Astrocyte (in vitro differentiated cells and primary cell): ENCODE measurements at regions not wholly inside any gene's neighbourhood (a gene's known extent, or its start where the extent isn't known, plus 50 kb on each side); places are given as distances from the start of the nearest gene placed in this dataset.
"Not testable (repeated sequence)": the region's sequence is repeated elsewhere in the genome, so short reads cannot be mapped to it uniquely, and the experiment has no call there.

Experiments
- DNase-seq: peaks from one replicate; pipeline ENCODE4 v3.0.0-alpha.2; 2010; ENCODE audit warnings: low read depth
- FAIRE-seq: peaks from 2 replicates; lab custom pipeline; 2011; peaks lifted over from hg19 to GRCh38; lab: Jason Lieb, UNC
- H2AFZ ChIP-seq: 2 replicates; pipeline ENCODE4 v1.6.0; 2012; ENCODE audit warnings: low read depth, low read length, inconsistent platforms
- H3K27ac ChIP-seq: 2 replicates; pipeline ENCODE4 v1.5.1; 2011; ENCODE audit warnings: low read depth, low read length, inconsistent platforms
- H3K27me3 ChIP-seq: 2 replicates; pipeline ENCODE4 v1.6.0; 2011; ENCODE audit warnings: low read length, inconsistent platforms; ENCODE audit not compliant: insufficient read depth
- H3K36me3 ChIP-seq: 2 replicates; pipeline ENCODE4 v1.5.1; 2011; ENCODE audit warnings: low read length, inconsistent platforms; ENCODE audit not compliant: insufficient read depth
- H3K4me1 ChIP-seq: 2 replicates; pipeline ENCODE4 v1.5.1; 2011; ENCODE audit warnings: low read length, inconsistent platforms; ENCODE audit not compliant: insufficient read depth
- H3K4me2 ChIP-seq: 2 replicates; pipeline ENCODE4 v1.6.0; 2012; ENCODE audit warnings: low read length, inconsistent platforms
- H3K4me3 ChIP-seq: 2 replicates; pipeline ENCODE4 v1.5.1; 2011; ENCODE audit warnings: low read depth, mild to moderate bottlenecking, low read length, inconsistent platforms; ENCODE audit not compliant: insufficient read depth
- H3K79me2 ChIP-seq: 2 replicates; pipeline ENCODE4 v1.6.0; 2012; ENCODE audit warnings: mild to moderate bottlenecking, low read length, inconsistent platforms; ENCODE audit not compliant: insufficient read depth
- H3K9ac ChIP-seq: 2 replicates; pipeline ENCODE4 v1.6.0; 2012; ENCODE audit warnings: mild to moderate bottlenecking, low read length, inconsistent platforms
- H3K9me3 ChIP-seq: 2 replicates; pipeline ENCODE4 v1.5.1; 2012; ENCODE audit warnings: low read depth, mild to moderate bottlenecking, low read length, inconsistent platforms; ENCODE audit not compliant: insufficient read depth
- H4K20me1 ChIP-seq: 2 replicates; pipeline ENCODE4 v1.6.0; 2012; ENCODE audit warnings: low read length, inconsistent platforms; ENCODE audit not compliant: insufficient read depth
- H3K27ac Mint-ChIP-seq: one replicate; pipeline ENCODE4 v1.8.0; 2021; ENCODE audit warnings: mild to moderate bottlenecking, mixed read lengths; ENCODE audit not compliant: unreplicated experiment
- H3K27me3 Mint-ChIP-seq: one replicate; pipeline ENCODE4 v1.8.0; 2021; ENCODE audit warnings: low read depth, mixed read lengths; ENCODE audit not compliant: unreplicated experiment
- H3K36me3 Mint-ChIP-seq: one replicate; pipeline ENCODE4 v1.8.0; 2021; ENCODE audit warnings: low read depth, mixed read lengths; ENCODE audit not compliant: unreplicated experiment
- H3K4me1 Mint-ChIP-seq: one replicate; pipeline ENCODE4 v1.8.0; 2021; ENCODE audit warnings: low read depth, mixed read lengths; ENCODE audit not compliant: unreplicated experiment
- H3K4me3 Mint-ChIP-seq: one replicate; pipeline ENCODE4 v1.8.0; 2021; ENCODE audit warnings: mild to moderate bottlenecking, moderate library complexity, mixed read lengths; ENCODE audit not compliant: unreplicated experiment
- H3K9me3 Mint-ChIP-seq: one replicate; pipeline ENCODE4 v1.8.0; 2021; ENCODE audit warnings: mild to moderate bottlenecking, mixed read lengths; ENCODE audit not compliant: unreplicated experiment
- CTCF ChIP-seq: IDR thresholded peaks from 2 replicates; pipeline ENCODE4 v1.5.1; 2011; ENCODE audit warnings: low read depth, mild to moderate bottlenecking, inconsistent platforms, low read length, moderate library complexity; ENCODE audit not compliant: insufficient read depth
- EZH2 ChIP-seq: IDR thresholded peaks from 2 replicates; pipeline ENCODE4 v1.6.1; 2012; ENCODE audit warnings: mild to moderate bottlenecking, low read length, inconsistent platforms; ENCODE audit not compliant: insufficient read depth

DNA sequence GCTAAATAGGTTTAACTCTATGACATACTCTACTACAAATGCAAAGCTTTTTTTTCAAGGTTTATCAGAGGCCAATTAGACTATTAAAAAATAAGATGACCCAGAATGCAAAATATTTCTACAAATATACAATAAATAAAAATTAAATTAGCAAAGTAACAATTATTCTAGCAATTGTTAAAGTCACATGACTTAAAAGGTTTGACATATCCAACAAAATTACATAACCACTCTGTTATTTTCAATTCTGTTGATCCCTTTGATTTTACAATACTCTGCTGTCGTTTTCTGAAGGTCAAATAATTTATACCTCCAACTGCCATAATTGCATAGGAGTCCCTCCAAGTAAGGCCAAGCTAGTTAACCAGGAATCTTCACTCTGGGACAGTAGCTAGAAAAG is 292.6 kb upstream of the MIR17HG start:
- Histone ChIP-seq H4K20me1 (no peaks in the 10 kb centered on the region), H3K27me3 (no peaks in the 10 kb centered on the region), H3K4me2 (no peak overlapping the region), H3K79me2 (no peaks in the 10 kb centered on the region), H3K36me3 (no peaks in the 10 kb centered on the region), H3K4me1 (no peaks in the 10 kb centered on the region), H3K4me3 (no peak overlapping the region), H3K9ac (no peak overlapping the region), H3K27ac (no peak overlapping the region), H2AFZ (no peak overlapping the region), H3K9me3 (no peaks in the 10 kb centered on the region)
- FAIRE-seq (no peak), DNase-seq (no peak)
- Mint-ChIP-seq H3K9me3 (peaks cover 3% of the 10 kb centered on the region), H3K27me3 (no peaks in the 10 kb centered on the region), H3K36me3 (no peaks in the 10 kb centered on the region), H3K4me3 (no peak overlapping the region), H3K4me1 (no peaks in the 10 kb centered on the region), H3K27ac (no peak overlapping the region)
- TF ChIP-seq EZH2: no peak
- no peak for TF ChIP-seq CTCF

DNA sequence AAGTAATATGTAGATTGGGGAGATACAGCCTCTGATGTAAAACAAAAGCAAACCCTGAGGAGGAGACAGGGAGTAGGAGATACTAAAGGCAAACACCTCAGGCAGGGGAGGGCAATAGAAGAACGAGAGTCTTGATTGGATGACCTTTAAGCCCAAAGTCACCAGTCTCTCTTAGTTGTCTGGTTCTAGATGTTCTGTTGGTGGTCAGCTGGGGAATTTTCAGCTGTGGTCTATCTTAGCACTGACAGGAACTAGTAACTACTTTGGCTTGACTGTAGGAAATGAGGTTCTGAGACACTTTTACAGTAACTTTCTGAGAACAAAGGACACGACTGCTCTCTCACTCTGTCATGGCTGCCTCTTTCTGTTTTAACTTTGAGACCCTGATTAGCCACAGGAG is 290.7 kb upstream of the MIR17HG start:
- H3K9me3 Mint-ChIP-seq: peaks cover 3% of the 10 kb centered on the region
- H2AFZ ChIP-seq: no peak overlapping the region
- no peak for TF ChIP-seq EZH2
- TF ChIP-seq CTCF: no peak

DNA sequence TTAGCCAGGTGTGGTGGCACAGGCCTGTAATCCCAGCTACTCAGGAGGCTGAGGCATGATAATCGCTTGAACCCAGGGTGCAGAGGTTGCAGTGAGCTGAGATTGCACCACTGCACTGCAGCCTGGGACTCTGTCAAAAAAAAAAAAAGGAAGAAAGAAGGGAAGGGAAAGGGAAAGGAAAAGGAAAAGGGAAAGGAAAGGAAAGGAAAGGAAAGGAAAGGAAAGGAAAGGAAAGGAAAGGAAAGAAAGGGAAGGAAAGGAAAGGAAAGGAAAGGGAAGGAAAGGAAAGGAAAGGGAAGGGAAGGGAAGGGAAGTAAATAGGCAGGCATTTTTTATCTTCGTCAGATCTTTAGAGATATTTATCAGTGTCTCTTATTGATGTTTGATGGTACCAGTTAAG is 290.0 kb upstream of the MIR17HG start:
- not testable (repeated sequence) for H3K4me1 ChIP-seq, H3K79me2 ChIP-seq, H3K9me3 Mint-ChIP-seq, H3K9ac ChIP-seq, H3K36me3 Mint-ChIP-seq, H3K4me1 Mint-ChIP-seq, H3K27ac Mint-ChIP-seq, H3K4me3 ChIP-seq, H3K27me3 Mint-ChIP-seq, H2AFZ ChIP-seq, H3K9me3 ChIP-seq, DNase-seq, H3K4me3 Mint-ChIP-seq, H4K20me1 ChIP-seq, H3K27ac ChIP-seq, H3K27me3 ChIP-seq, FAIRE-seq, H3K36me3 ChIP-seq, H3K4me2 ChIP-seq

More for the DNA sequence above, 290.7 kb upstream of the MIR17HG start:
- no peaks in the 10 kb centered on the region for H3K36me3 ChIP-seq
- H3K9ac ChIP-seq: no peak overlapping the region
- H3K4me1 ChIP-seq: no peaks in the 10 kb centered on the region
- no peaks in the 10 kb centered on the region for H3K27me3 ChIP-seq
- H3K79me2 ChIP-seq: no peaks in the 10 kb centered on the region
- no peak for DNase-seq
- H3K4me2 ChIP-seq: no peak overlapping the region
- no peak for FAIRE-seq
- Mint-ChIP-seq H3K27me3 (no peaks in the 10 kb centered on the region), H3K4me3 (no peak overlapping the region), H3K27ac (no peak overlapping the region), H3K36me3 (no peaks in the 10 kb centered on the region), H3K4me1 (no peaks in the 10 kb centered on the region)
- no peak overlapping the region for H3K4me3 ChIP-seq
- H3K9me3 ChIP-seq: no peaks in the 10 kb centered on the region
- H4K20me1 ChIP-seq: no peaks in the 10 kb centered on the region
- H3K27ac ChIP-seq: no peak overlapping the region
